ENCODE measurements at regions not wholly inside any gene's neighbourhood (a gene's known extent, or its start where the extent isn't known, plus 50 kb on each side); places are given as distances from the start of the nearest gene placed in this dataset.
A peak's percentile ranks its signal among the peaks of the same experiment; 100 is the strongest.

GRCh38 chr9:83166372-83166771 lies 103.4 kb upstream of the RASEF start:
- DNase-seq, result no peak
- no peak for TF ChIP-seq CTCF (conservative IDR thresholded peaks at IDR 0.05)

More at GRCh38 chr9:83166372-83166771, 103.4 kb upstream of the RASEF start:
- Mint-ChIP-seq H3K9me3 (peaks cover 10 to 11% of the 10 kb centered on the region in 2 experiments; a peak in 4 of 5 replicates), H3K36me3 (ENCODE audit: insufficient read depth in 1 of 3, low read depth in 3 of 3) (peaks cover 0 to 10% (median 2%) of the 10 kb centered on the region in 3 experiments; a peak in 2 of 7 replicates), H3K27ac (no peak overlapping the region), H3K4me3 (no peak overlapping the region), H3K27me3 (ENCODE audit: low read depth) (no peaks in the 10 kb centered on the region; the same call in 1 of the 2 replicates), H3K4me1 (peaks cover 0 to 3% of the 10 kb centered on the region in 2 experiments; a peak in 1 of 4 replicates)
- Histone ChIP-seq H3T11ph (ENCODE audit: low read length) (no peak overlapping the region), H3K4me2 (ENCODE audit: insufficient read depth, insufficient read length, low read length) (no peak overlapping the region), H4K8ac (replicated peaks; ENCODE audit: insufficient read length, low read depth, low read length) (no peak overlapping the region), H3K9me3 (ENCODE audit: control insufficient read depth, low read depth, low read length) (no peaks in the 10 kb centered on the region), H2BK5ac (ENCODE audit: insufficient read length, low read length) (no peak overlapping the region), H4K5ac (ENCODE audit: insufficient read length, low read depth, low read length) (no peak overlapping the region), H3K27me3 (ENCODE audit: insufficient read depth, low read length) (no peaks in the 10 kb centered on the region), H2BK120ac (ENCODE audit: low read depth, low read length, poor library complexity, severe bottlenecking) (no peak overlapping the region), H3K18ac (ENCODE audit: insufficient read length, low read depth, low read length) (no peak overlapping the region), H4K20me1 (ENCODE audit: control insufficient read depth, insufficient read depth, insufficient read length) (no peaks in the 10 kb centered on the region), H3K4ac (ENCODE audit: low read depth, low read length) (no peak overlapping the region), H3K23me2 (ENCODE audit: insufficient read length, low read depth, low read length, poor library complexity, severe bottlenecking) (no peaks in the 10 kb centered on the region), H3K14ac (ENCODE audit: insufficient read depth, low read length) (no peak overlapping the region), H3K79me2 (ENCODE audit: insufficient read depth, low read length) (no peaks in the 10 kb centered on the region), H3K56ac (ENCODE audit: insufficient read length, low read depth, low read length) (no peak overlapping the region), H3K27ac (ENCODE audit: insufficient read length, low read depth, low read length) (no peak overlapping the region), H3K79me1 (ENCODE audit: insufficient read depth, low read depth, low read length, poor library complexity, severe bottlenecking) (no peaks in the 10 kb centered on the region), H2BK15ac (ENCODE audit: low read depth, low read length) (no peak overlapping the region), H3K9ac (ENCODE audit: extremely low read depth, insufficient read length, low read length) (no peak overlapping the region), H2AK5ac (ENCODE audit: insufficient read length, low read length) (no peak overlapping the region), H3K4me1 (ENCODE audit: insufficient read depth, low read length) (no peaks in the 10 kb centered on the region), H2BK20ac (ENCODE audit: low read depth, low read length, poor library complexity, severe bottlenecking) (no peak overlapping the region), H3K23ac (ENCODE audit: insufficient read length, low read depth, low read length) (no peak overlapping the region), H4K91ac (ENCODE audit: insufficient read length, low read depth, low read length) (no peak overlapping the region), H2AFZ (ENCODE audit: low read length) (peak overlapping the region; percentile 23), H2BK12ac (ENCODE audit: insufficient read length, low read depth, low read length) (no peak overlapping the region)
- WGBS (ENCODE audit: extremely low coverage, insufficient read length, low lambda C conversion rate), result no CpG with 5 or more reads among the region's 5 CpGs
